ENCODE measurements at regions not wholly inside any gene's neighbourhood (a gene's known extent, or its start where the extent isn't known, plus 50 kb on each side); places are given as distances from the start of the nearest gene placed in this dataset.

DNA sequence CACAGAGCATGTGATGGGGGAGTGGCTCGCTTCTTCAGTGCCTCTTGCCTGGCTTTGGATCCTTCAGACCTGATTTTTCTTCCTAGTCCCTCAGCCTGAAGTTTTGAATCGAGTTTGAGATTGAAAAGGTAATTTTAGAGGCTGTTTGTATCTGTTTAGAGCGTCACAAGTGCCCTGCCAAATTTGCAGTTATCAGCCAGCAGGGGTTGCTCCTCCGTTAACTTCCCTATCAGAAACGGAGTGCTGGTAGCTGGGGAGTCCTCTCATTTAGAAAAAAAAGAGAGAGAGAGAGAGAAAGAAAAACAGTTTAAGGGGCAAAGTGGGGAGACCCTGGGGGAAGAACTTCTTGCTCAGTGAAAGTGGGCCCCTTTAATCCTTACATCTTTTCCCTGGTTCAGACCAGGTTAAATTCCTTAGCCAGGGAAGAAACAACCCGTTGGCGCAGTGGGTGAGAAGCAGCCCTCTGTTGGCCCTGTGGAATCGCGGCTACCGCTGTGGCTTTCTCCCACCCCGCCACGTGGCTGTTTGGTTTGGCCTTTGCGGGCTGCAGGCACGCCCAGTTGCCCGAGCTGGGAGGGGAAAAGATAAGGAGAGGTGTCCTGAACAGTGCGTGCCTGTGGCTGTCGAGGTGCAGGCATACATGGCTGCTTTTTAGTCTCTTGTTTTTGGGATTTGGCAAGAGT, 576.7 kb upstream of the ACO1 start:
- TF ChIP-seq, protein P1, sequence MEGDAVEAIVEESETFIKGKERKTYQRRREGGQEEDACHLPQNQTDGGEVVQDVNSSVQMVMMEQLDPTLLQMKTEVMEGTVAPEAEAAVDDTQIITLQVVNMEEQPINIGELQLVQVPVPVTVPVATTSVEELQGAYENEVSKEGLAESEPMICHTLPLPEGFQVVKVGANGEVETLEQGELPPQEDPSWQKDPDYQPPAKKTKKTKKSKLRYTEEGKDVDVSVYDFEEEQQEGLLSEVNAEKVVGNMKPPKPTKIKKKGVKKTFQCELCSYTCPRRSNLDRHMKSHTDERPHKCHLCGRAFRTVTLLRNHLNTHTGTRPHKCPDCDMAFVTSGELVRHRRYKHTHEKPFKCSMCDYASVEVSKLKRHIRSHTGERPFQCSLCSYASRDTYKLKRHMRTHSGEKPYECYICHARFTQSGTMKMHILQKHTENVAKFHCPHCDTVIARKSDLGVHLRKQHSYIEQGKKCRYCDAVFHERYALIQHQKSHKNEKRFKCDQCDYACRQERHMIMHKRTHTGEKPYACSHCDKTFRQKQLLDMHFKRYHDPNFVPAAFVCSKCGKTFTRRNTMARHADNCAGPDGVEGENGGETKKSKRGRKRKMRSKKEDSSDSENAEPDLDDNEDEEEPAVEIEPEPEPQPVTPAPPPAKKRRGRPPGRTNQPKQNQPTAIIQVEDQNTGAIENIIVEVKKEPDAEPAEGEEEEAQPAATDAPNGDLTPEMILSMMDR (conservative IDR thresholded peaks at IDR 0.05): no peak
- no peak for TF ChIP-seq EZH2 (IDR thresholded peaks at IDR 0.05; ENCODE audit: low read depth)

Measured in PC-9 (cell line).